Neutrophil (primary cell): ENCODE measurements at regions not wholly inside any gene's neighbourhood (a gene's known extent, or its start where the extent isn't known, plus 50 kb on each side); places are given as distances from the start of the nearest gene placed in this dataset.

Experiments
- H3K27ac ChIP-seq: fragments of 200-600 bp; sonication (generic); 2 replicates; pipeline ENCODE4 v1.5.1; 2016; ENCODE audit warnings: mild to moderate bottlenecking, moderate library complexity
- H3K27me3 ChIP-seq: fragments of 200-600 bp; sonication (generic); 2 replicates; pipeline ENCODE4 v1.6.0; 2016; ENCODE audit warnings: mild to moderate bottlenecking
- H3K36me3 ChIP-seq: fragments of 200-600 bp; sonication (generic); 2 replicates; pipeline ENCODE4 v1.5.1; 2017
- H3K4me1 ChIP-seq, 2 experiments: fragments of 200-600 bp in 1 of 2; sonication (generic) in 1 of 2; 1 replicate in 1 of 2; 2 replicates in 1 of 2; pipeline versions ENCODE4 v1.5.1 to v1.6.1; 2013 to 2016; ENCODE audit warnings: low read depth in 1 of 2, low read length in 1 of 2, mild to moderate bottlenecking in 1 of 2, moderate library complexity in 1 of 2; ENCODE audit not compliant: control insufficient read depth in 1 of 2, insufficient read depth in 1 of 2
- H3K4me3 ChIP-seq, 2 experiments: fragments of 200-600 bp in 1 of 2; sonication (generic) in 1 of 2; 1 replicate in 1 of 2; 2 replicates in 1 of 2; pipeline ENCODE4 v1.5.1; 2013 to 2016; ENCODE audit warnings: low read depth in 1 of 2, low read length in 1 of 2, mild to moderate bottlenecking in 1 of 2, moderate library complexity in 1 of 2
- H3K9me3 ChIP-seq: fragments of 200-600 bp; sonication (generic); 2 replicates; pipeline ENCODE4 v1.5.1; 2016
- CTCF ChIP-seq: fragments of 200-600 bp; sonication (generic); IDR thresholded peaks from 2 replicates; pipeline ENCODE4 v1.5.1; 2016; ENCODE audit warnings: antibody characterized with exemption

- H3K4me3 ChIP-seq = no peak overlapping the region
- no peaks in the 10 kb centered on the region for H3K27me3 ChIP-seq
- no peaks in the 10 kb centered on the region for H3K4me1 ChIP-seq
- no peaks in the 10 kb centered on the region for H3K36me3 ChIP-seq
- no peak for TF ChIP-seq CTCF
- no peak overlapping the region for H3K27ac ChIP-seq
- no peaks in the 10 kb centered on the region for H3K9me3 ChIP-seq
These were observed 273.7 kb downstream of the SMARCA1 start for GRCh38 chrX:129249563-129249962.

GRCh38 chrX:129247642-129248041, 275.6 kb downstream of the SMARCA1 start:
- no peaks in the 10 kb centered on the region for H3K4me1 ChIP-seq
- no peak for TF ChIP-seq CTCF
- no peaks in the 10 kb centered on the region for H3K36me3 ChIP-seq
- H3K9me3 ChIP-seq = no peaks in the 10 kb centered on the region
- H3K4me3 ChIP-seq = no peak overlapping the region
- H3K27ac ChIP-seq = no peak overlapping the region
- no peaks in the 10 kb centered on the region for H3K27me3 ChIP-seq

GRCh38 chrX:129239371-129239770, 283.9 kb downstream of the SMARCA1 start:
- Histone ChIP-seq H3K27me3 (no peaks in the 10 kb centered on the region), H3K4me1 (no peaks in the 10 kb centered on the region)

GRCh38 chrX:129238011-129238410, 285.3 kb downstream of the SMARCA1 start:
- Histone ChIP-seq H3K27me3 (no peaks in the 10 kb centered on the region), H3K4me3 (no peak overlapping the region), H3K36me3 (no peaks in the 10 kb centered on the region), H3K4me1 (no peaks in the 10 kb centered on the region), H3K9me3 (no peaks in the 10 kb centered on the region), H3K27ac (no peak overlapping the region)
- no peak for TF ChIP-seq CTCF

More at GRCh38 chrX:129239371-129239770, 283.9 kb downstream of the SMARCA1 start:
- no peak overlapping the region for H3K4me3 ChIP-seq
- no peaks in the 10 kb centered on the region for H3K36me3 ChIP-seq
- no peak for TF ChIP-seq CTCF
- H3K27ac ChIP-seq = no peak overlapping the region
- no peaks in the 10 kb centered on the region for H3K9me3 ChIP-seq

- Histone ChIP-seq H3K4me1 (no peaks in the 10 kb centered on the region), H3K4me3 (no peak overlapping the region), H3K27ac (no peak overlapping the region), H3K27me3 (no peaks in the 10 kb centered on the region), H3K36me3 (no peaks in the 10 kb centered on the region), H3K9me3 (no peaks in the 10 kb centered on the region)
- no peak for TF ChIP-seq CTCF
These were observed 287.4 kb downstream of the SMARCA1 start for GRCh38 chrX:129235903-129236302.

GRCh38 chrX:129233786-129234185, 289.5 kb downstream of the SMARCA1 start:
- Histone ChIP-seq H3K4me1 (no peaks in the 10 kb centered on the region), H3K27ac (no peak overlapping the region), H3K4me3 (no peak overlapping the region), H3K9me3 (no peaks in the 10 kb centered on the region), H3K36me3 (no peaks in the 10 kb centered on the region), H3K27me3 (no peaks in the 10 kb centered on the region)
- TF ChIP-seq CTCF = no peak
